Trophoblast cell (in vitro differentiated cells and primary cell): ENCODE measurements at regions not wholly inside any gene's neighbourhood (a gene's known extent, or its start where the extent isn't known, plus 50 kb on each side); places are given as distances from the start of the nearest gene placed in this dataset.

Experiments
- DNase-seq, 2 donors: peaks; one replicate each; pipeline ENCODE4 v3.0.0-alpha.2; 2016
- H2AFZ ChIP-seq: 2 replicates; pipeline ENCODE4 v1.6.1; 2013; ENCODE audit warnings: low read length, moderate library complexity, mild to moderate bottlenecking; ENCODE audit not compliant: insufficient read depth, poor library complexity
- H2AK5ac ChIP-seq: 2 replicates; pipeline ENCODE4 v1.6.1; 2013; ENCODE audit warnings: mild to moderate bottlenecking, low read length
- H2BK120ac ChIP-seq: 2 replicates; pipeline ENCODE4 v1.6.1; 2013; ENCODE audit warnings: low read length, mild to moderate bottlenecking, moderate library complexity; ENCODE audit not compliant: insufficient read depth, poor library complexity
- H2BK12ac ChIP-seq: 2 replicates; pipeline ENCODE4 v1.6.1; 2013; ENCODE audit warnings: mild to moderate bottlenecking, low read length, moderate library complexity
- H2BK5ac ChIP-seq: 2 replicates; pipeline ENCODE4 v1.6.1; 2013; ENCODE audit warnings: low read length, low read depth, moderate library complexity, mild to moderate bottlenecking; ENCODE audit not compliant: poor library complexity
- H3K14ac ChIP-seq: 2 replicates; pipeline ENCODE4 v1.6.1; 2013; ENCODE audit warnings: mild to moderate bottlenecking, low read length
- H3K18ac ChIP-seq: 2 replicates; pipeline ENCODE4 v1.6.1; 2013; ENCODE audit warnings: mild to moderate bottlenecking, low read length
- H3K23ac ChIP-seq: 2 replicates; pipeline ENCODE4 v1.6.1; 2013; ENCODE audit warnings: low read length
- H3K27ac ChIP-seq: 2 replicates; pipeline ENCODE4 v1.5.1; 2013; ENCODE audit warnings: low read depth, mild to moderate bottlenecking, inconsistent platforms, low read length, moderate library complexity
- H3K27me3 ChIP-seq: 2 replicates; pipeline ENCODE4 v1.6.1; 2013; ENCODE audit warnings: inconsistent platforms, mild to moderate bottlenecking, low read length, moderate library complexity; ENCODE audit not compliant: insufficient read depth
- H3K36me3 ChIP-seq, 2 experiments: 1 replicate in 1 of 2; 2 replicates in 1 of 2; pipeline ENCODE4 v1.6.1; 2013; ENCODE audit warnings: low read length in 2 of 2, mild to moderate bottlenecking in 2 of 2, moderate library complexity in 1 of 2; ENCODE audit not compliant: insufficient read depth in 2 of 2, control insufficient read depth in 1 of 2
- H3K4ac ChIP-seq: 2 replicates; pipeline ENCODE4 v1.6.1; 2013; ENCODE audit warnings: low read depth, mild to moderate bottlenecking, low read length, moderate library complexity
- H3K4me1 ChIP-seq, 2 experiments: 1 replicate in 1 of 2; 2 replicates in 1 of 2; pipeline ENCODE4 v1.6.1; 2013; ENCODE audit warnings: low read length in 2 of 2, mild to moderate bottlenecking in 2 of 2, moderate library complexity in 1 of 2; ENCODE audit not compliant: insufficient read depth in 2 of 2, control insufficient read depth in 1 of 2
- H3K4me2 ChIP-seq: 2 replicates; pipeline ENCODE4 v1.6.1; 2013; ENCODE audit warnings: inconsistent platforms, mild to moderate bottlenecking, low read length, moderate library complexity
- H3K4me3 ChIP-seq: 2 replicates; pipeline ENCODE4 v1.5.1; 2013; ENCODE audit warnings: mild to moderate bottlenecking, low read depth, low read length, inconsistent platforms
- H3K79me1 ChIP-seq: one replicate; pipeline ENCODE4 v1.6.1; 2013; ENCODE audit warnings: low read length
- H3K79me2 ChIP-seq: 2 replicates; pipeline ENCODE4 v1.6.1; 2013; ENCODE audit warnings: low read length, mild to moderate bottlenecking; ENCODE audit not compliant: control insufficient read depth, insufficient read depth, poor library complexity
- H3K9ac ChIP-seq: 2 replicates; pipeline ENCODE4 v1.6.1; 2013; ENCODE audit warnings: mild to moderate bottlenecking, low read length
- H3K9me3 ChIP-seq: 2 replicates; pipeline ENCODE4 v1.6.1; 2013; ENCODE audit warnings: low read depth, mild to moderate bottlenecking, control low read depth, inconsistent platforms, low read length; ENCODE audit not compliant: insufficient read depth
- H4K12ac ChIP-seq: 2 replicates; pipeline ENCODE4 v1.6.1; 2013; ENCODE audit warnings: low read depth, mild to moderate bottlenecking, low read length, moderate library complexity
- H4K8ac ChIP-seq: 2 replicates; pipeline ENCODE4 v1.6.1; 2013; ENCODE audit warnings: low read depth, mild to moderate bottlenecking, low read length, moderate library complexity
- H4K91ac ChIP-seq: one replicate; pipeline ENCODE4 v1.6.1; 2013; ENCODE audit warnings: low read depth, mild to moderate bottlenecking, low read length, moderate library complexity
- WGBS: extraction: QIAGEN DNeasy Blood & Tissue Kit; methylation state at CpG from one replicate; pipeline ENCODE4 v1.1.7; 2013; ENCODE audit warnings: missing lambda C conversion rate; ENCODE audit not compliant: insufficient read length, insufficient coverage; ENCODE audit errors: extremely low coverage; 5-methylcytosine and 5-hydroxymethylcytosine counted together

- Histone ChIP-seq H3K27me3 (no peaks in the 10 kb centered on the region), H2BK12ac (no peak overlapping the region), H3K4me2 (no peak overlapping the region), H3K9me3 (no peaks in the 10 kb centered on the region), H3K79me1 (no peaks in the 10 kb centered on the region), H2BK5ac (no peak overlapping the region), H2AFZ (no peak overlapping the region), H4K91ac (no peak overlapping the region), H3K27ac (no peak overlapping the region), H2AK5ac (no peak overlapping the region), H3K36me3 (no peaks in the 10 kb centered on the region), H3K9ac (no peak overlapping the region), H2BK120ac (no peak overlapping the region), H4K8ac (no peak overlapping the region), H3K23ac (no peak overlapping the region), H3K79me2 (no peaks in the 10 kb centered on the region), H3K4ac (no peak overlapping the region), H3K4me1 (no peaks in the 10 kb centered on the region), H3K14ac (no peak overlapping the region), H4K12ac (no peak overlapping the region), H3K18ac (no peak overlapping the region), H3K4me3 (no peak overlapping the region)
- DNase-seq, result no peak
- no CpG with 5 or more reads among the region's 2 CpGs for WGBS
These were observed 331.3 kb downstream of the KLF5 start for GRCh38 chr13:73390100-73390499.

GRCh38 chr13:73388586-73388985 is 329.8 kb downstream of the KLF5 start:
- Histone ChIP-seq H2BK5ac (no peak overlapping the region), H3K4me3 (no peak overlapping the region), H3K36me3 (no peaks in the 10 kb centered on the region), H2AFZ (no peak overlapping the region), H2BK120ac (no peak overlapping the region), H3K18ac (no peak overlapping the region), H3K14ac (no peak overlapping the region), H3K79me1 (no peaks in the 10 kb centered on the region), H3K9me3 (no peaks in the 10 kb centered on the region), H3K27ac (no peak overlapping the region), H3K23ac (no peak overlapping the region), H3K9ac (no peak overlapping the region), H4K8ac (no peak overlapping the region), H3K4me2 (no peak overlapping the region), H2AK5ac (no peak overlapping the region), H3K4ac (no peak overlapping the region), H2BK12ac (no peak overlapping the region), H3K79me2 (no peaks in the 10 kb centered on the region), H3K27me3 (no peaks in the 10 kb centered on the region), H4K12ac (no peak overlapping the region), H3K4me1 (no peaks in the 10 kb centered on the region), H4K91ac (no peak overlapping the region)
- no peak for DNase-seq

GRCh38 chr13:73387318-73387717 is 328.5 kb downstream of the KLF5 start:
- Histone ChIP-seq H3K79me2 (no peaks in the 10 kb centered on the region), H3K79me1 (no peaks in the 10 kb centered on the region), H3K23ac (no peak overlapping the region), H2AFZ (no peak overlapping the region), H3K4me3 (no peak overlapping the region), H3K27ac (no peak overlapping the region), H3K27me3 (no peaks in the 10 kb centered on the region), H3K4me2 (no peak overlapping the region), H3K36me3 (no peaks in the 10 kb centered on the region), H3K4ac (no peak overlapping the region), H4K8ac (no peak overlapping the region), H2AK5ac (no peak overlapping the region), H3K9ac (no peak overlapping the region), H2BK120ac (no peak overlapping the region), H2BK5ac (no peak overlapping the region), H3K4me1 (no peaks in the 10 kb centered on the region), H3K18ac (no peak overlapping the region), H3K14ac (no peak overlapping the region), H3K9me3 (no peaks in the 10 kb centered on the region), H4K12ac (no peak overlapping the region), H2BK12ac (no peak overlapping the region), H4K91ac (no peak overlapping the region)
- WGBS, result no CpG with 5 or more reads among the region's 6 CpGs
- no peak for DNase-seq

GRCh38 chr13:73385848-73386247 is 327.0 kb downstream of the KLF5 start:
- Histone ChIP-seq H3K4me3 (no peak overlapping the region), H2BK12ac (no peak overlapping the region), H3K79me2 (no peaks in the 10 kb centered on the region), H2BK120ac (no peak overlapping the region), H2AFZ (no peak overlapping the region), H2BK5ac (no peak overlapping the region), H3K18ac (no peak overlapping the region), H3K23ac (no peak overlapping the region), H2AK5ac (no peak overlapping the region), H4K91ac (no peak overlapping the region), H4K8ac (no peak overlapping the region), H3K27ac (no peak overlapping the region), H3K4ac (no peak overlapping the region), H3K9me3 (no peaks in the 10 kb centered on the region), H3K79me1 (no peaks in the 10 kb centered on the region), H3K14ac (no peak overlapping the region), H3K36me3 (no peaks in the 10 kb centered on the region), H3K4me2 (no peak overlapping the region), H3K9ac (no peak overlapping the region), H3K4me1 (no peaks in the 10 kb centered on the region), H4K12ac (no peak overlapping the region), H3K27me3 (no peaks in the 10 kb centered on the region)
- DNase-seq, result no peak
